ENCODE measurements at regions not wholly inside any gene's neighbourhood (a gene's known extent, or its start where the extent isn't known, plus 50 kb on each side); places are given as distances from the start of the nearest gene placed in this dataset.

GRCh38 chr14:22174412-22175277 lies 414.4 kb downstream of the DAD1 start:
- Histone ChIP-seq H3K27me3 (ENCODE audit: control insufficient read depth, insufficient read depth, low read length) (no peaks in the 10 kb centered on the region), H3K4me3 (ENCODE audit: low read depth, low read length) (no peak overlapping the region), H3K36me3 (ENCODE audit: control insufficient read depth, insufficient read depth, low read length) (no peaks in the 10 kb centered on the region)
- DNase-seq (ENCODE audit: low read depth) (no peak), FAIRE-seq (no peak)
- TF ChIP-seq, protein P1, sequence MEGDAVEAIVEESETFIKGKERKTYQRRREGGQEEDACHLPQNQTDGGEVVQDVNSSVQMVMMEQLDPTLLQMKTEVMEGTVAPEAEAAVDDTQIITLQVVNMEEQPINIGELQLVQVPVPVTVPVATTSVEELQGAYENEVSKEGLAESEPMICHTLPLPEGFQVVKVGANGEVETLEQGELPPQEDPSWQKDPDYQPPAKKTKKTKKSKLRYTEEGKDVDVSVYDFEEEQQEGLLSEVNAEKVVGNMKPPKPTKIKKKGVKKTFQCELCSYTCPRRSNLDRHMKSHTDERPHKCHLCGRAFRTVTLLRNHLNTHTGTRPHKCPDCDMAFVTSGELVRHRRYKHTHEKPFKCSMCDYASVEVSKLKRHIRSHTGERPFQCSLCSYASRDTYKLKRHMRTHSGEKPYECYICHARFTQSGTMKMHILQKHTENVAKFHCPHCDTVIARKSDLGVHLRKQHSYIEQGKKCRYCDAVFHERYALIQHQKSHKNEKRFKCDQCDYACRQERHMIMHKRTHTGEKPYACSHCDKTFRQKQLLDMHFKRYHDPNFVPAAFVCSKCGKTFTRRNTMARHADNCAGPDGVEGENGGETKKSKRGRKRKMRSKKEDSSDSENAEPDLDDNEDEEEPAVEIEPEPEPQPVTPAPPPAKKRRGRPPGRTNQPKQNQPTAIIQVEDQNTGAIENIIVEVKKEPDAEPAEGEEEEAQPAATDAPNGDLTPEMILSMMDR (IDR thresholded peaks at IDR 0.05; ENCODE audit: insufficient read depth, low read length, severe bottlenecking) = no peak

- H3K27me3 ChIP-seq (ENCODE audit: control insufficient read depth, insufficient read depth, low read length) = no peaks in the 10 kb centered on the region
- TF ChIP-seq, protein P1 (IDR thresholded peaks at IDR 0.05; ENCODE audit: insufficient read depth, low read length, severe bottlenecking) = no peak
- FAIRE-seq (no peak), DNase-seq (ENCODE audit: low read depth) (no peak)
- no peaks in the 10 kb centered on the region for H3K36me3 ChIP-seq (ENCODE audit: control insufficient read depth, insufficient read depth, low read length)
- no peak overlapping the region for H3K4me3 ChIP-seq (ENCODE audit: low read depth, low read length)
Measured at GRCh38 chr14:22168092-22168955, 420.7 kb downstream of the DAD1 start.

DNA sequence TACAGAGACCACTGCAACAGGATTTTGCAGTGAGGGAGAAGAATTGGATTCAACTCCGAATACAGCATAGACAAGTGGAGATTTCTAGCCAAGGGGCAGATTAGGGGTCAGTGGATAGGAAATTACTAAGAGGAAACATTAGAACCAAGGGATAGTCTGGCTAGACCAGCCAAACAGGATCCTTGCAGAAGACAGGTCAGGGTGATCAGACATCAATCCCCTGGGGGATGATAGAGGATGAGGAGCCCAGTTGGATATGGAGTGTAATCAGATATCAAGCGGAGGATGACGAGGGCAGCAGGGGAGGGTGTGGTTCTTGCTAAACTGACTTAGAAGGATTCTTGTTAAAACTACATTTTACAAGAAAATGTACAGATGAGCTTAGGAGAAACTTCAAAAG lies 424.4 kb downstream of the DAD1 start:
- DNase-seq (ENCODE audit: low read depth) (peak; percentile 46), FAIRE-seq (no peak)
- TF ChIP-seq, protein P1 (IDR thresholded peaks at IDR 0.05; ENCODE audit: insufficient read depth, low read length, severe bottlenecking) = no peak
- Histone ChIP-seq H3K36me3 (ENCODE audit: control insufficient read depth, insufficient read depth, low read length) (no peaks in the 10 kb centered on the region), H3K27me3 (ENCODE audit: control insufficient read depth, insufficient read depth, low read length) (no peaks in the 10 kb centered on the region), H3K4me3 (ENCODE audit: low read depth, low read length) (no peak overlapping the region)

DNA sequence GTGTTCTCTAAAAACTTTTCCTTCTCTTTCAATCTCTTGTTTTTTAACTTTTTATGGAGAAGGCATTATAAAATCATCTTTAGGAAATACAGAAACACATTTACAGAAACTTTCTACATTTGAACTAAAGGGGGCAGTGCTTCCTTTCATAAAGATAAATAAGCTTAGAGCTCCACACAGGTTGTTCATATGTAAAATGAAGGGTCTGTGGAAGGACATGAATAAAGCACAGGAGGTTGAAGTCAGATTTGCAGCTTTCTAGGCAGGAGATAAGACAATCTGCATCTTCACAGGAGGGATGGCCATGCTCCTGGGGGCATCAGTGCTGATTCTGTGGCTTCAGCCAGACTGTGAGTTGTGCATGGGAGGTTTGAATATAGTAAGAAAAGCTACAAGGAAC lies 426.0 kb downstream of the DAD1 start:
- no peak for FAIRE-seq
- TF ChIP-seq, protein P1 (IDR thresholded peaks at IDR 0.05; ENCODE audit: insufficient read depth, low read length, severe bottlenecking) = no peak
- DNase-seq (ENCODE audit: low read depth) = peak; percentile 46
- H3K36me3 ChIP-seq (ENCODE audit: control insufficient read depth, insufficient read depth, low read length) = no peaks in the 10 kb centered on the region
- no peaks in the 10 kb centered on the region for H3K27me3 ChIP-seq (ENCODE audit: control insufficient read depth, insufficient read depth, low read length)
- no peak overlapping the region for H3K4me3 ChIP-seq (ENCODE audit: low read depth, low read length)

DNA sequence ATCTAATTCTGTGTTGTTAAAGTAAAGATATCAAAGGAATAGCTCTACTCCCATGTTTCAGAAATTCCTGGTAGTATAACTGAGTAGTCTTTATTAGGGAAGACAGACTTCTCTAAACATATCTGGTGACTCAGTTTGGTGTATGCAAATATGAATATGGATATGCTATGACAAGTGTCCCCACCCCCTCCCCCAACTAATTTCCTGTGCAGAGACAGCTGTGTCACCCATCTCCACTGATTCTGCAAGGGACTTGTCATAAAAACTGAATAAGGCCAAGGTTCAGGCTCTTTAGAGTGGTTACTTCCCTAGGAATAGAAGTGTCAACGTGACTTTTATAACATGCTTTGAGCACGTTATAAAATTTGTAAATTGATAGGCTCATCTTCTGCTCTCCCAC lies 429.1 kb downstream of the DAD1 start:
- TF ChIP-seq, protein P1 (IDR thresholded peaks at IDR 0.05; ENCODE audit: insufficient read depth, low read length, severe bottlenecking) = no peak
- Histone ChIP-seq H3K36me3 (ENCODE audit: control insufficient read depth, insufficient read depth, low read length) (no peaks in the 10 kb centered on the region), H3K4me3 (ENCODE audit: low read depth, low read length) (no peak overlapping the region), H3K27me3 (ENCODE audit: control insufficient read depth, insufficient read depth, low read length) (no peaks in the 10 kb centered on the region)
- DNase-seq (ENCODE audit: low read depth) (peak; percentile 70), FAIRE-seq (no peak)
